Posterior vena cava (tissue), 2 donors: ENCODE measurements at regions not wholly inside any gene's neighbourhood (a gene's known extent, or its start where the extent isn't known, plus 50 kb on each side); places are given as distances from the start of the nearest gene placed in this dataset.
"Not testable (repeated sequence)": the region's sequence is repeated elsewhere in the genome, so short reads cannot be mapped to it uniquely, and the experiment has no call there.

ENCODE experiments used
- DNase-seq: peaks from one replicate; pipeline ENCODE4 v3.0.0-alpha.2; 2020; ENCODE audit warnings: low spot score
- intact Hi-C, 2 donors: fragments of 100-400 bp; cut with DNase I; formaldehyde crosslinking; loops; one replicate each; pipeline versions ENCODE4 v1.14.1 to v1.14.2; 2022 to 2023
- donor health status: DM: yes; HTN: yes; CAD: no.
- donor health status: DM: yes; HTN: yes; CAD: no.

DNA sequence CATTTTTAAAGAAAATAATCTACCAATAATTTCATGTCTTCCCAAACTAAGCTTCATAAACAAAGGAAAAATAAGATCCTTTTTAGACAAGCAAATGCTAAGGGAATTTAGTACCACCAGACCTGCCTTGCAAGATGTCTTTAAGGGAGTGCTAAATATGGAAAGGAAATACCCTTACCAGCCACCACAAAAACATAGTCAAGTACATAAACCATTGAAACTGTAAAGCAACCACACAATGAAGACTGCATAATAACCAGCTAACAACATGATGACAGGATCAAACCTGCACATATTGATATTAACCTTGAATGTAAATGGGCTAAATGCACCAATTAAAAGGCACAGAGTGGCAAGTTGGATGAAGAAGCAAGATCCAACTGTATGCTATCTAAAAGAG is 586.5 kb upstream of the NRG3 start:
- intact Hi-C loops: no loop called here
- no peak for DNase-seq

DNA sequence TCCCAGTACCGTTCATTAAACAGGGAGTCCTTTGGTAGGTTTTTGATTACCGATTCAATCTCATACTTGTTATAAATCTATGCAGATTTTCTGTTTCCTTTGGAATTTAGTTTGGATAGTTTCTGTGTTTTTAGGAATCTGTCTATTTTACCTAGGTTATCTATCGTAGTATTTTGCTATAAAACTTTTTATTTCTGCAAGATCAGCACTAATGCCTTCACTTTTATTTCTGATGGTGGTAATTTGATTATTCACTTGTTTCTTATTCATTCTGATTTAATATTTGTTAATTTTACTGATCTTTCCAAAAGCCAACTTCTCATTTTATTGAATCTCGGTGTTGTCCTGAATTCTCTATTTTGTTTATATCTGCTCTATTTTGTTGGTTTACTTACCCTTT is 577.7 kb upstream of the NRG3 start:
- intact Hi-C loops: no loop called here

DNA sequence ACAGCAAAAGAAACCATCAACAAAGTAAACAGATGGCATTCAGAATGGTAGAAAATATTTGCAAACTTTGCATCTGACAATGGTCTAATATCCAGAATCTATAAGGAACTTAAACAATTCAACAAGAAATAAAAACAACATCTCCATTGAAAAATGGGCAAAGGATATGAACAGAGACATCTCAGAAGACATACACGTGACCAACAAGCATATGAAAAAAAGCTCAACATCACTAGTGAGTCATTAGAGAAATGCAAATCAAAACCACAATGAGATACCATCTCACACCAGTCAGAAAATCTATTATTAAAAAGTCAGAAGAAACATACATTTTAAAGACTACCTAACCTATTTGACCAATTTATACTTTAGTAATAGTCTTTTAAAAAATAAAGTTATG is 571.3 kb upstream of the NRG3 start:
- no peak for DNase-seq
- intact Hi-C loops: no loop called here

More for the DNA sequence above, 577.7 kb upstream of the NRG3 start:
- DNase-seq: no peak

DNA sequence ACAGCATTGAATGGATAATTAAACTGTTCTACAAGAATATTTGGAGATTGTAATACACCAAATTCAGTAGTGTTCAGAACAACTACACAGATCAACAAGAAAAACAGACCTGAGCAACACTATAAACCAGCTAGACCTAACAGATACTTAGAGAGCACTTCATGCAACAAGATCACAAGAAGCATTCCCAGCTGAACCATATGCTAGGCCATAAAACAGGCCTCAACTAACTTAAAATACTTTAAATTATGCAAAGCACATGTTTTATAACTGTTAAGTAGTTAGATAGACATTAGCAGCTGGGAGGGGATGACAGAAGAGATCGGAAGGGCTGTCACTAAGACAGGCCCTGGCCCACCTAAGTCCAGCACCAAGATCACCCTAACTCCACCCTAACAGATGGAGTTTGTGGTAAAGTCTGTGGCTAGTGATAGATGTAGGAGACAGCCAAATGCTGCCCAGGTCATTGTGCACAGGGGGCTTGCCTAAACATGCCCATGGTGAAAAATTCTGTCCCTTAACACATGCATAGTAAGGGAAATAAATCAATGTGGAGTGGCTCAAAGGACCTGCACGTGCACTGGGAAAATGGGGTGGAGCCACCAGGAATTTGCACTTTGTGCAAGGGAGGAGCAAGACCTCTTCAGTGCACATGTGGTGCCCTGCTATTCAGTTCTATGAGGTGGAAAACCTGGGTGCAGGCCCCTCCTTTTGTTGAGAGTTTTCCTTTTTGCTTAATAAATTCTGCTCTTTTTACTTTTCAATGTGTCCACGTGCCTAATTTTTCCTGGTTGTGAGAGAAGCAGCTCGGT is 567.8 kb upstream of the NRG3 start:
- DNase-seq: no peak
- intact Hi-C loops: loop anchor here in 1 of 2 donors (5.0 kb wide), 1 partner anchor 630 kb away; no protein-coding TSS in a partner anchor

DNA sequence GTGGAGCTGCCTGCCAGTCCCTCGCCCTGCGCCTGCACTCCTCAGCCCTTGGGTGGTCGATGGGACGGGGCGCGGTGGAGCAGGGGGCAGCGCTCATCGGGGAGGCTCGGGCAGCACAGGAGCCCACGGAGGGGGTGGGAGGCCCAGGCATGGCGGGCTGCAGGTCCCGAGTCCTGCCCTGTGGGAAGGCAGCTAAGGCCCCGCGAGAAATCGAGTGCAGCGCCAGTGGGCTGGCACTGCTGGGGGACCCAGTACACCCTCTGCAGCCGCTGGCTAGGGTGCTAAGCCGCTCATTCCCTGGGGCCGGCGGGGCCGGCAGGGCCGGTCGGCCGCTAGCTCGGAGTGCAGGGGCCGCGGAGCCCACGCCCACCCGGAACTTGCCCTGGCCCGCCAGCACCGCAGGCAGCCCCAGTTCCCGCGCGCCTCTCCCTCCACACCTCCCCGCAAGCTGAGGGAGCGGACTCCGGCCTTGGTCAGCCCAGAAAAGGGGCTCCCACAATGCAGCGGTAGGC is 565.9 kb upstream of the NRG3 start:
- DNase-seq: peak; percentile 67
- intact Hi-C loops: loop anchor here in 1 of 2 donors (5.0 kb wide), 1 partner anchor 628 kb away; no protein-coding TSS in a partner anchor

DNA sequence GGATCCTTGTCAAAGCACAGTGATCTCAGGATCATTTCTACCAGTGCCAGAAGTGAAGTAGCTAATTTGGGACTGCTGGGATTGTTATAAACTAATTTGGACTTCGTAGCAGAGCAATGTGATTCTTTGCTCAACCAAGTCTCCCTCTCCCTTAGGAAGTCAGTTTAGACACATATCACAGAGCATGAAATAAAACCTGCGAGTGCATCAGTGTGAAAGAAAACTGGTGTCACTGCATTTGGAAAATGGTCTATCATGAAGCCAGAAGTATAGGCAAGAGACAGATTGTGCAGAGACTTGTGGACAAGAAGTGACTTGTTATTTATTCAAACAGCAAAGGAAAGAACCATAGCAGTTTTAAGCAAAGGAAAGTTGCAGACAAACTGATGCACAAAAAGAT is 560.5 kb upstream of the NRG3 start:
- no peak for DNase-seq
- intact Hi-C loops: no loop called here

DNA sequence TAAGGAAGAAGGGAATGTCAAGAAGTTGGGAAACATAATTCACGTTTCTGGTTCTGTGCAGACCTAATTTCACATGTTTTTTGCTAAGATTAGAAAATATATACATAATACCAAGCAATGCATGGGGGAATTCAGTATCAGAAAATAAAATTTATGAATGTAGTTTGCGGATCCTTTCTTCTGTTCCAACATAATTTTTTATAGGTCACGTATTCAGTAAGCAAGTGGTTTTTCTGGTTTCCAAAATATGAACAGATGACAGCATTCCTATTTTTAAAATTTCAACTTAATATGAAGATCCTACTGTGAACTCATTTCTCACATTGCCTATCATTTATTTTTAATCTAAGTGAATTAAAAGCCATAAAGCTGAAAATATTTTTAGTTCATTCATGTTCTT is 560.0 kb upstream of the NRG3 start:
- DNase-seq: no peak
- intact Hi-C loops: no loop called here

DNA sequence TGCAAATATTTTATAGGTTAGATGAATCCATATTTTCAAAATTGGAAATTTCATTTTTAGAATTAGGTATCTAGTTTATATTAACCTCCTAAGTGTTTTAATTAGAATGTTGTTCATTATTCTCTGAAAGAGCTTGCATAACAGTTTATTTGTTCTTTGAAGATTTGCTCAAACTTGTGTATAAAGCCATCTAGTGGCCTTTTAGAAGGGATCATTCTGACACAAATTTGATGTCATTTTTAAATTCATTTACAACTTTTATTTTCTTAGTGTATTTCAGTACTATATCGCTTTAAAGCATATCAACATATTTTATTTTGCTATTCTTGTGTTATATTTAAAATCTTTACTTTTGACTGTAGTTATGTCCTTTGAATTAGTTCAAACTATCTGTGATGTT is 527.0 kb upstream of the NRG3 start:
- intact Hi-C loops: no loop called here
- no peak for DNase-seq

DNA sequence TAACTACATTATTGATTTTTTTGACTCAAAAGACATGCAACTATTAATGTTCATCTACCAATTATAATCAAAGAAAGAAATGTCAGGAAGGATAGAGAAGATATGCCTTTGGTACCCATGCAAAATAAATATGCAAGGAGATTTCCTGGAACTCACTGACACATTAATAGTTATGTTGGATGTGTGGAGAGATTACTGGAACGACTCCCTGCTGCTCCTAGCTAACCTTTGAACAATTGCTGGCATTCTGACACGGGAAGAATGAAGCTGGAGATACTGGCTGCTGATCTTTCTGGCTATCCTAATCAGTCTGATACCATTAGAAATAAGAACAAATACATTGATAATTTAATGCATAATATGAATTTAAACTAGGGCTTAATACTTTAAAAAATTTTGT is 507.9 kb upstream of the NRG3 start:
- intact Hi-C loops: no loop called here
- no peak for DNase-seq

DNA sequence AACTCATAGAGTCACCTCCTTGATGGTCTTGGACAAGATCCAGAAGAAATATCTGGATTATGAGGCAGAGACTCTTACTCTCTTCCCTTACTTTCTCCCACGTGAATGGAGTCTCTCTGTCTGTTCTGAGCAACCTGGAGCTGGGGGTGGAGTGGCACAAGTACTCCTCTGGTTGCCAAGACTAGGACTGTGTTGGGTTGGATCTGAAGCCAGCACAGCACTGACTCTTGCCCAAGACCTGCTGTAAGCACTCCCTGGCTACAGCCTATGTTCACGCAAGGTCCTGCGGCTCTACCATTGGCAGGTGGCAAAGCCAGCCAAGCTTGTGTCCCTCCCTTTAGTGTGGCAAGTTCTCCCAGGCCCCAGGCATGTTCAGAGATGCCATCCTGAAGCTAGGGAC is 488.2 kb upstream of the NRG3 start:
- no peak for DNase-seq
- intact Hi-C loops: no loop called here

DNA sequence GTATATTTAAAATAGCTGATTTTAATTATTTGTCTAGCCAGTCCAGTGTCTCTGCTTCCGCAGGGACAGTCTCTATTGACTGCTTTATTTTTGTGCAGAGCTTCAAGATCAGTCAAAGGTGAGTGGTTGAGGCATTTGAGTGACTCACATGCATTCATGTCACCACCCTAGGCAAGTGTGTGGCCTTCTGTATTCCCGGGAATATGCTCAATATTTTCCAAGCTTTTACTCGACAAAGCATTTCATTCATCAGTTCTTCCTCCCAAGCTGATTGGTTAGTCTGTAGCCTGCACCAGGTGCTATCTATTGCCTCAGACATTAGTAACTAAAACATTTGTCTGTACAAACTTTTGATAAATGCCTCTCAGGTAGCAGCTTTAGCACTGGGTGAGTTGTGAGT is 471.5 kb upstream of the NRG3 start:
- intact Hi-C loops: no loop called here

DNA sequence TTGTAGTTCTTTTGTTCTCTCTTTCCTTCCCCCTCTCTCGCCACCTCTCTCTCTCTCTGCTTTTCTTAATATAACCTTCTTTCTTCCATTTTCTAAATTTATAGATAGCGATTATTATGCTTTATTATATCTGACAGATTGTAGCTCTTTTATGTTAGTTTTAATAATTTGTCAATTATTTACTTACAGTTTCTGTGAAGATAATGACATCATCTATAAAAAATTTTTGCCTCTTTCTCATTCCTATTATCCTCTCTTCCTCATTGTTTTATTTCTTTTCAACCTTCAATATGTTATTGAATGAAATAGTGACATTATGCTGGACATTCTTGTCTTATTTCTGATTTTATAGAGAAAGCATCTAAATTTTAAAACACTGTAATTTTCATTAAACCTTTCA is 469.6 kb upstream of the NRG3 start:
- intact Hi-C loops: no loop called here
- DNase-seq: no peak

More for the DNA sequence above, 471.5 kb upstream of the NRG3 start:
- no peak for DNase-seq

DNA sequence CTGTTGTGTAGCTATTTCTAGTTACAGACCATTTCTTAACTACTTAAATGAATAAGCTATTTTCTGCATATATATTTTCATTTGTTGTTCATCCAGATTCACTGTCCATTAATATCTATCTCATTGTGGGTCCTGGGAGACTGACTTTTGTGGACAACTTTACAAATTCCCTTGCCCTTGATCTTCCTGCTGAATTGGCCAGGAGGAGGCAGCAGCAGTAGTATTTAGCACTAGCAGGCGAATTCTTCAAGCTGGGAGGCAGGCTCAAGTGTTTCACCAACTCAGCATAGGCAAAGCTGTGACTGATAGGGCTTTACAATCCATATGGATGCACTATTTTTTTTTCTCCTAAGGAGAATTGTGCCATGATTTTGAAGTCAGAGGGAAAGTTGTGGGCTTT is 461.0 kb upstream of the NRG3 start:
- DNase-seq: no peak
- intact Hi-C loops: no loop called here

DNA sequence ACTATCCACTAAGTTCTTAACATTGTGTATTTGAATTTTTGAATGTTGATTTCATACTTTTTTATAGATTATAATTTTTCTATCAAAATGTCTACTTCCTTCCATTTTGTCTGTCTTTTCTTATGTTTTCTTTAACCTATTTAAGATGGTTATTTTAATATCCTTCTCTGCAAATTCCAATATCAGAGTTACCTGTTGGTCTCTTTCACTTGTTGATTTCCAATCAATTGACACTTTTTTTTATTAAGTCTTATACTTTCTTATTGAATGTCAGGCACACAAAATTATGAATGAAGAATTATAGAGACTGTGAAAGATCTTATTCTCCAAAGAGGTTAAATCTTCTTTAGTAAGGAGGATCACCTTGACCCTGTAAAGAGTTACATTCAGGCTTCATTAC is 448.3 kb upstream of the NRG3 start:
- no peak for DNase-seq
- intact Hi-C loops: no loop called here

DNA sequence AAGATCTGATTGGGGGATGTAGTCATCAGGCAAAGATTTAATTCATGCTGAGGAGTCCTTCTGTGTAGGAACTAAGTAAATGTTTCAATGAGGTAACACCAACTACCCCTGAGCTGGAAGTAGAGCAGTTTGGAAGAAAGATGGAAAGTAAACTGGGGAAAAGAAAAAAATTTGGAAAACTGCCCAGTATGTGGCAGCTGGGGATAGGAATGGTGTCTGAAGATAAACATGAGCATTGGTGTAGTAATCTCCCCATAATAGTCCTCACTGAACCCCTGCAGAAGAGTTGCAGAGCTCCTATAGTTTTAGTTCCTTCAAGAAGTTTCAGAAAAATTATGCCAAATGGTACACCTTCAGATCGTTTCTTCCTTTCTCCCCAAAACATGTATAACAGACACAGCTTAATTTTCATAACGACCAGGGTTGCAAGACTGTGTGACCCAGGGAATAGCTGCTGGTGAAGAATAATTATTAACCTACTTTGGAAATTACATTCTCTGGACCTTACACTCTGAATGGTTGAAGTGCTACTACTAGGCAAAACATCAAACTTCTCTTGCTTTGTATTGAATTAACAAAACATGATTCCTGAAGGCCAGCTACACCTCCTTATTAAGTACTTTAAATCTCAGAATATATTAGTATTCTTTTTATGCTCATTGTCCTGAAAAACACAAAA is 446.4 kb upstream of the NRG3 start:
- intact Hi-C loops: no loop called here
- DNase-seq: no peak

DNA sequence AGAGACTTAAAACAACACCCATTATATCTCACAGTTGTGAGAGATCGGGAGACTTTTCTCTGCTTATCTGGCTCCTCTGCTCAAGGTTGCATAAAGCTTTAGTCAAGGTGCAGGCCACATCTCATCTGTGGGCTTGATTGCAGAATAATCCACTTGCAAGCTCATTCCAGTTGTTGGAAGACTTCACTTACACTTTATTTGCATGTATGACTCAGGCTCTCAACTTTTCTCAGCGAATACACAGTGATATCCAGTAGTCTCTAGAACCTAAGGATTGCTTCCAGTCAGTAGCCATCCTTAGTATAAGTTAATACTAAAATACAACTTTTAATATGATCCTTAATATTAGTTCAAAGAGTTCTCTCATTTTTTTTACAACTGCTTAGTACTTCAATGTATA is 435.5 kb upstream of the NRG3 start:
- intact Hi-C loops: no loop called here
- no peak for DNase-seq

DNA sequence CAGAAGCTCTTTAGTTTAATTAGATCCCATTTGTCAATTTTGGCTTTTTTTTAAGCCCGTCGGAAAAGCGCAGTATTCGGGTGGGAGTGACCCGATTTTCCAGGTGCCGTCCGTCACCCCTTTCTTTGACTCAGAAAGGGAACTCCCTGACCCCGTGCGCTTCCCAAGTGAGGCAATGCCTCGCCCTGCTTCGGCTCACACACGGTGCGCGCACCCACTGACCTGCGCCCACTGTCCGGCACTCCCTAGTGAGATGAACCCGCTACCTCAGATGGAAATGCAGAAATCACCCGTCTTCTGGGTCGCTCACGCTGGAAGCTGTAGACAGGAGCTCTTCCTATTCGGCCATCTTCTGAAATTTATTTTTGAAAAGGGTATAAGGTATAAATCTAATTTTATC is 433.4 kb upstream of the NRG3 start:
- intact Hi-C loops, DNase-seq: not testable (repeated sequence)

DNA sequence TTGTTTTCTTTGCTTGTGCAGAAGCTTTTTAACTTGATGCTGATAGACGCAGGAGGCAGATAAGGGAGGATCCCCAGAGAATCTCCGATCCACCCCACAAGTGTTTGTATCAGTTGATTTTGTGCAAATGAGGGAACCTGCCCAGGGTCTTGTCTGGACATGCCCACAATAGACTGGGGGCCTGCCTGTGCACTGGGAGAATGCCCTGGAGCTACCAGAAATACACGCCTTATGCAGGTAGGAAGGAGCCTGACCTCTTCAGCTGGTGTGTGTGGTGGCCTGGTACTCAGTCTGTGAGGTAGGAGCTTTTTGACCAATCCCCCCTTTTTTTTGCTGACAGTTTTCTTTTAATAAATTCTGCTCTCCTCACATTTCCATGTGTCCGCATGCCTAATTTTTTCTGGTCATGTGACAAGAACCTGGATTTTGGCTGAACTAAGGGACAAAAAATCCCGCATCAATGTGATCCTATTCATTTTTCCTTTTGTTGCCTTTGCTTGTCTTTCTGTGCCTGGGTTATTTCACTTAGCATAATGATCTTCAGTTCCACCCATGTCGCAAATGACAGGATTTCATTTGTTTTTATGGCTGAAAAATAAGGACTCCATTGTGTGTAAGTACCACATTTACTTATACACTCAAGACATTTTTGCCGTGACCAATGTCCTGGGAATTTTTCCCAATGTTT is 430.6 kb upstream of the NRG3 start:
- intact Hi-C loops: no loop called here
- no peak for DNase-seq

DNA sequence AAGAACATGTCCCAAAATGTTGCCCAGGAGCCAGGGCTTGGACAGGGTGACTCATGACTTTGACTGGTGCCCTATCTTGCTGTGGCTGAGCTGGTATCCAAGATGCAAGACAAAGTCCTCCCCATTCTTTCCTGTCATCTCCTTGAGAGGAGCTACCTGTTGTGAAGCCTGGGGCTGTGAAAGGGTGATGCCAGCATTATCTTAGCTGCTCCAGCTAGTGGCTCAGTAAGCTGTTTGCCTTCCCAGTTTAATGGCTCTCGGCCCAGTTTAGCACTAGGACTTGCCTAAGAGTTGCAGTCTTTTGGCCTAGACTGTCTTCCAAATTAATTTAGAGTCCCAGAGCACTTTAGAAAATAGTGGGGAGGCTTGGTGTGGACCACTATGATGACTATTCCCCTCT is 424.3 kb upstream of the NRG3 start:
- no peak for DNase-seq
- intact Hi-C loops: no loop called here

DNA sequence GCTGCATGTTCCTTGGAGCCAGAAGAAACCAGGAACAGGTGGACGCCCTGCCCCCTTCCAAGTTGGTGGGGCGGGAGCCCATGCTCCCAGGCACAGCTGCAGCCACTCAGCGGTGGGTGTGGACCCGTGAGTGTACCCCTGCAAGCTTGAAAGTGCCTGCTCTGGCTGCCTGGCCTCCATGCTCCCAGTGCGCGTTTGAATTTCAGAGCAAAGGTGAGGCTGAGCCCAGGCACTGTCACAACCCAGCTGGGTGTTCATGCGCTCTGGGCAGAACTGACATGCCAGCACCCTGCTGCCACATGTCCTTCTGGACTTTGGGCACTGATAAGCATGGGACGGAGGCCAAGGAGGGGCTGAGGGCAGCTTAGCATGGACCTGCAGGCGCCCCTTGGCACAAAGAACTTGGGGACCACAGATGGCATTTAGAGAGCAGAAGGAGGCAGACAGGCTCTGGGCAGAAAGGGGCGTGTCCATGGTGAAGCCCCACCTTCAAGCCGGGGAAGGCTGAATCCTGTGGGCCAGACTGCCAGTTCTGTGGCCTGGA is 402.0 kb upstream of the NRG3 start:
- intact Hi-C loops: no loop called here
- DNase-seq: peak; percentile 72
